ENCODE measurements at regions not wholly inside any gene's neighbourhood (a gene's known extent, or its start where the extent isn't known, plus 50 kb on each side); places are given as distances from the start of the nearest gene placed in this dataset.
"Not testable (repeated sequence)": the region's sequence is repeated elsewhere in the genome, so short reads cannot be mapped to it uniquely, and the experiment has no call there.

DNA sequence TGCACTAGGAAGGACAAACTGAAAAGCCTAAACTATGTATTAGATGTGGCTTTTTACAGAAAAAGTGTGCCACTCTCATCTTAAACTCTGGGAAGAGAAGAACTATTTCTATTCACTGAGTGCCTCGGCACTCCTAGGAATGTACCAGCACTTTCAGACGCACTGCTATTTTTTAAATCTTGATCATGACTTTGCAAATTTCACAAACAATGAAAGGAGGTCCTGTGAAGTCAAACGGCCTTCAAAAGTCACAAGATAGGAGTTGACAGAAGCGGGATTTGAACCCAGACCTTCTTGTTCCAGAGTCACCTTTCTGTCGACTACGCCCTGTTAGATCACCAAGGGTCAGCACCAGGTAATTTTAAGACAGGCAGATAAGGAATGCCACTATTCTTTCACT is 365.4 kb downstream of the VRK1 start:
- no peaks in the 10 kb centered on the region; the same call in 1 of the 2 replicates for H3K4me1 Mint-ChIP-seq (ENCODE audit: low read depth)
- no peaks in the 10 kb centered on the region for H3K27me3 Mint-ChIP-seq (ENCODE audit: insufficient read depth)
- H3K9me3 Mint-ChIP-seq, result peaks cover 24% of the 10 kb centered on the region
- no peak overlapping the region for H3K4me3 Mint-ChIP-seq
- H3K27ac Mint-ChIP-seq, result no peak overlapping the region; the same call in 1 of the 2 replicates
- H3K36me3 Mint-ChIP-seq (ENCODE audit: low read depth), result no peaks in the 10 kb centered on the region; the same call in 1 of the 2 replicates
- no peak for TF ChIP-seq CTCF (IDR thresholded peaks at IDR 0.05)
- no peak for DNase-seq

- H3K4me1 Mint-ChIP-seq (ENCODE audit: low read depth), result no peaks in the 10 kb centered on the region; the same call in 1 of the 2 replicates
Measured at GRCh38 chr14:97164021-97164420, 366.8 kb downstream of the VRK1 start.

GRCh38 chr14:97166497-97166896 is 369.3 kb downstream of the VRK1 start:
- Mint-ChIP-seq H3K27ac (no peak overlapping the region), H3K9me3 (no peaks in the 10 kb centered on the region), H3K36me3 (ENCODE audit: low read depth) (no peaks in the 10 kb centered on the region), H3K4me1 (ENCODE audit: low read depth) (no peaks in the 10 kb centered on the region; the same call in 1 of the 2 replicates), H3K4me3 (no peak overlapping the region), H3K27me3 (ENCODE audit: insufficient read depth) (no peaks in the 10 kb centered on the region; the same call in 1 of the 2 replicates)
- TF ChIP-seq CTCF (IDR thresholded peaks at IDR 0.05), result no peak
- no peak for DNase-seq

More at GRCh38 chr14:97164021-97164420, 366.8 kb downstream of the VRK1 start:
- H3K36me3 Mint-ChIP-seq (ENCODE audit: low read depth), result no peaks in the 10 kb centered on the region; the same call in 1 of the 2 replicates
- H3K27me3 Mint-ChIP-seq (ENCODE audit: insufficient read depth), result no peaks in the 10 kb centered on the region
- peaks cover 14% of the 10 kb centered on the region for H3K9me3 Mint-ChIP-seq
- DNase-seq, result no peak
- H3K4me3 Mint-ChIP-seq, result peak overlapping the region; percentile 50; the same call in 1 of the 2 replicates
- no peak overlapping the region; the same call in 1 of the 2 replicates for H3K27ac Mint-ChIP-seq
- peak; percentile 12; the same call in 1 of the 2 replicates for TF ChIP-seq CTCF (IDR thresholded peaks at IDR 0.05)

- H3K27me3 Mint-ChIP-seq (ENCODE audit: insufficient read depth); H3K27ac Mint-ChIP-seq; H3K4me1 Mint-ChIP-seq (ENCODE audit: low read depth); H3K36me3 Mint-ChIP-seq (ENCODE audit: low read depth); DNase-seq; H3K4me3 Mint-ChIP-seq; H3K9me3 Mint-ChIP-seq: not testable (repeated sequence)
Measured at GRCh38 chr14:97167577-97167976, 370.4 kb downstream of the VRK1 start.

DNA sequence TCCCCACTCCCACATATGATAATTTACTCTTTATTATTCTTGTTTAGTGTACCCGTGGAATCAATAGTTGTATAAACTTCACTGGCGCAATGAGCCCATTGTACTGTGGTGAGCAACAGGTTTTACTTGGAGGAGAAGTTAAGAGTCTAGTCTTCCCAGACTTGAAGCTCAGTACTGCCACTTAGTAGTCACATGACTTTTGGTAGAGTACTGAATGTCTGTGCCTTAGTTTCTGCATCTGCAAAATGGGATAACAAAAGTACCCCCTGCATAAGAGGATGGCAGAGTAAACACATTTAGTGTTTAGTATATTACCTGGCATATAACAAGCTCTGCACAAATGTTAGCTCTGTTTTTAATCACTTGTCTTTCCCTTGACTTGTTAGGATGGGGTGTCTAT is 375.5 kb downstream of the VRK1 start:
- TF ChIP-seq CTCF (IDR thresholded peaks at IDR 0.05), result no peak
- H3K4me1 Mint-ChIP-seq (ENCODE audit: low read depth), result peaks cover 6% of the 10 kb centered on the region; the same call in 1 of the 2 replicates
- H3K36me3 Mint-ChIP-seq (ENCODE audit: low read depth), result no peaks in the 10 kb centered on the region
- H3K9me3 Mint-ChIP-seq, result no peaks in the 10 kb centered on the region; the same call in 1 of the 2 replicates
- no peaks in the 10 kb centered on the region; the same call in 1 of the 2 replicates for H3K27me3 Mint-ChIP-seq (ENCODE audit: insufficient read depth)
- no peak overlapping the region for H3K4me3 Mint-ChIP-seq
- DNase-seq, result no peak
- H3K27ac Mint-ChIP-seq, result no peak overlapping the region

DNA sequence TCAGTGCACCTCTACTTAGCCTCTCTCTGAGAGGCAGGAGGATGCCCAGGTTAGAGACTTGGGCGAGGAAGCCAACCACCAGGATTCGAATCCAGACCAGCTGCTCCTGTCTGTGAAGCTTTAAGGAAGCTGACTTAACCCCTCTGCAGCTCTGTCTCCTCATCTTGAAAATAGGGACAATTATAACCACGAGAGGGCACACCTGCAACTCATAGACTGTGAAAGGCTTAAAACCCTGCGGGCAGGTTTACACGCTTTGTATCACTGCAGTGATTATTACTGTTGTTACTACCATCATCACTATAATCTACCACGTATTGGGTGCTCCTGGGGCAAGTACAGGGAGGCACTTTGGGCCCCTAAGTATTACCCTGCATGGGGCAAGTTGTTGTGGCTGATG is 379.8 kb downstream of the VRK1 start:
- Mint-ChIP-seq H3K4me1 (ENCODE audit: low read depth) (peaks cover 41% of the 10 kb centered on the region), H3K4me3 (no peak overlapping the region), H3K27me3 (ENCODE audit: insufficient read depth) (peaks cover 2% of the 10 kb centered on the region; the same call in 1 of the 2 replicates), H3K36me3 (ENCODE audit: low read depth) (peaks cover 6% of the 10 kb centered on the region), H3K9me3 (peaks cover 16% of the 10 kb centered on the region), H3K27ac (no peak overlapping the region)
- no peak for DNase-seq
- TF ChIP-seq CTCF (IDR thresholded peaks at IDR 0.05), result peak; percentile 55
